NB4 (cell line): ENCODE measurements at regions not wholly inside any gene's neighbourhood (a gene's known extent, or its start where the extent isn't known, plus 50 kb on each side); places are given as distances from the start of the nearest gene placed in this dataset.

Experiments
- CTCF ChIP-seq: IDR thresholded peaks from one replicate; pipeline ENCODE4 v1.5.1; 2012; ENCODE audit warnings: low read depth, low read length
- POLR2A ChIP-seq: IDR thresholded peaks from 2 replicates; pipeline ENCODE4 v1.6.1; 2011; ENCODE audit warnings: mild to moderate bottlenecking; ENCODE audit not compliant: insufficient read length; ENCODE audit errors: extremely low read depth
- TF ChIP-seq, protein P1 (sequence below): IDR thresholded peaks from 2 replicates; pipeline ENCODE4 v1.6.1; 2011; ENCODE audit warnings: low read depth, low read length

DNA sequence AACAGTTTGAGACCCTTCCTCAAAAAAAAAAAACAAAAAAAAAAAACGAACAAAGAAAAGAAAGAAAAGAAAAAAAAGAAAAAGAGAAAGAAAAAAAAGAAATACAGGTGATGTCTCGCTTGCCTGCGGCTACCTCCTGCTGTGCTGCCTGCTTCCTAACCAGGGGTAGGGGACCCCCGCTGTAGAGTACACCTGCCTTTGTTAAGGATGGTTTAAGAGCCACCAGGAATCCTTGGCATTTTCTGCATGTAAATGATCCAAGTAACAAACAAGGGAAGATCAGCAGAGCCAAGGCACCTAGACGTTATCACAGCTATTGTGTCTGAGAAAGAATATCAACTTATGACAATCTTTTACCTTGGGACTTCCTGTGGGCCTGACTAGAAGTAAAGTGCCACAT is 856.8 kb upstream of the GCFC2 start:
- TF ChIP-seq CTCF (no peak), POLR2A (no peak)
- TF ChIP-seq, protein P1, sequence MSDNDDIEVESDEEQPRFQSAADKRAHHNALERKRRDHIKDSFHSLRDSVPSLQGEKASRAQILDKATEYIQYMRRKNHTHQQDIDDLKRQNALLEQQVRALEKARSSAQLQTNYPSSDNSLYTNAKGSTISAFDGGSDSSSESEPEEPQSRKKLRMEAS: no peak
